H1 (cell line): ENCODE measurements at regions not wholly inside any gene's neighbourhood (a gene's known extent, or its start where the extent isn't known, plus 50 kb on each side); places are given as distances from the start of the nearest gene placed in this dataset.

Source experiments
- CTCF ChIA-PET: fragments of 300-600 bp; sonication (Branson Sonifier 250); formaldehyde crosslinking; loops from one replicate; lab custom pipeline; 2021; ENCODE audit not compliant: partially characterized antibody; lab: Charles Lee
- POLR2A ChIA-PET: fragments of 300-600 bp; sonication (Branson Sonifier 250); formaldehyde crosslinking; loops from one replicate; lab custom pipeline; 2021; ENCODE audit warnings: inconsistent platforms; ENCODE audit not compliant: partially characterized antibody; lab: Charles Lee
- DNase-seq, 2 experiments: peaks; one replicate each; pipeline versions ENCODE4 v3.0.0 to v3.0.0-alpha.2; 2010 to 2022; ENCODE audit warnings: low spot score in 2 of 2, low read depth in 1 of 2, mixed read lengths in 1 of 2
- FAIRE-seq: peaks from 2 replicates; lab custom pipeline; 2011; peaks lifted over from hg19 to GRCh38; lab: Jason Lieb, UNC
- H2AFZ ChIP-seq: 2 replicates; pipeline ENCODE4 v1.8.1; 2012; ENCODE audit warnings: low read length, inconsistent platforms
- H2AK5ac ChIP-seq: 2 replicates; pipeline ENCODE4 v1.6.1; 2013; ENCODE audit warnings: low read depth, low read length
- H2BK120ac ChIP-seq: replicated peaks from 2 replicates; pipeline ENCODE3; 2013; ENCODE audit warnings: low read depth, low read length, inconsistent platforms
- H2BK12ac ChIP-seq: 2 replicates; pipeline ENCODE4 v1.6.1; 2013; ENCODE audit warnings: low read depth, low read length
- H2BK15ac ChIP-seq: 2 replicates; pipeline ENCODE4 v1.6.1; 2013; ENCODE audit warnings: low read length
- H2BK20ac ChIP-seq: 2 replicates; pipeline ENCODE4 v1.6.1; 2013; ENCODE audit warnings: low read length
- H2BK5ac ChIP-seq: 2 replicates; pipeline ENCODE4 v1.6.1; 2013; ENCODE audit warnings: low read depth, low read length
- H3K14ac ChIP-seq: 2 replicates; pipeline ENCODE4 v1.6.1; 2013; ENCODE audit warnings: inconsistent platforms; ENCODE audit not compliant: insufficient read length
- H3K18ac ChIP-seq: 2 replicates; pipeline ENCODE4 v1.6.1; 2013; ENCODE audit warnings: low read length; ENCODE audit errors: extremely low read depth
- H3K23ac ChIP-seq: 2 replicates; pipeline ENCODE4 v1.6.1; 2013; ENCODE audit warnings: inconsistent platforms; ENCODE audit not compliant: insufficient read length
- H3K23me2 ChIP-seq: 2 replicates; pipeline ENCODE4 v1.6.1; 2013; ENCODE audit warnings: low read depth, low read length
- H3K27ac ChIP-seq: 2 replicates; pipeline ENCODE4 v1.6.1; 2011; ENCODE audit warnings: low read depth, low read length, inconsistent platforms
- H3K27me3 ChIP-seq, 4 experiments: replicated peaks in 1 of 4; 1 replicate in 1 of 4; 2 replicates in 3 of 4; pipeline versions ENCODE4 v1.6.1 to v1.8.1; 2011 to 2013; ENCODE audit warnings: low read length in 3 of 4, mild to moderate bottlenecking in 3 of 4, inconsistent platforms in 2 of 4, mixed read lengths in 2 of 4, moderate library complexity in 1 of 4; ENCODE audit not compliant: control insufficient read depth in 3 of 4, insufficient read depth in 3 of 4; ENCODE audit errors: extremely low read depth in 1 of 4
- H3K36me3 ChIP-seq, 4 experiments: 2 replicates each; pipeline versions ENCODE4 v1.6.1 to v1.8.1; 2011 to 2013; ENCODE audit warnings: mild to moderate bottlenecking in 4 of 4, low read length in 3 of 4, moderate library complexity in 2 of 4, control low read depth in 1 of 4, inconsistent platforms in 1 of 4; ENCODE audit not compliant: insufficient read depth in 4 of 4, control insufficient read depth in 2 of 4
- H3K4ac ChIP-seq: replicated peaks from 2 replicates; pipeline ENCODE3; 2013; ENCODE audit warnings: low read length, low read depth, mixed read lengths, inconsistent platforms; ENCODE audit not compliant: insufficient read length
- H3K4me1 ChIP-seq, 4 experiments: replicated peaks in 1 of 4; 1 replicate in 1 of 4; 2 replicates in 3 of 4; pipeline versions ENCODE4 v1.6.1 to v1.8.1; 2011 to 2013; ENCODE audit warnings: low read length in 3 of 4, inconsistent platforms in 2 of 4, mixed read lengths in 1 of 4; ENCODE audit not compliant: insufficient read depth in 4 of 4, control insufficient read depth in 3 of 4
- H3K4me2 ChIP-seq, 2 experiments: 2 replicates each; pipeline versions ENCODE4 v1.6.1 to v1.8.1; 2011 to 2013; ENCODE audit warnings: low read depth in 2 of 2, low read length in 2 of 2, control low read depth in 1 of 2, inconsistent platforms in 1 of 2, mild to moderate bottlenecking in 1 of 2; ENCODE audit not compliant: insufficient read depth in 1 of 2
- H3K4me3 ChIP-seq, 4 experiments: fragments of 200-600, 300-600 bp in 1 of 4; sonication (generic), shearing (Covaris generic), sonication (Bioruptor Twin) in 1 of 4; 2 replicates each; pipeline versions ENCODE4 v1.5.1 to v1.8.1; 2011 to 2016; ENCODE audit warnings: low read length in 4 of 4, low read depth in 3 of 4, control low read depth in 2 of 4, inconsistent platforms in 2 of 4, mild to moderate bottlenecking in 2 of 4, mixed read lengths in 1 of 4, moderate library complexity in 1 of 4; ENCODE audit not compliant: insufficient read depth in 2 of 4; ENCODE audit errors: extremely low read depth in 1 of 4
- H3K56ac ChIP-seq: replicated peaks from 2 replicates; pipeline ENCODE3; 2013; ENCODE audit warnings: low read depth, mild to moderate bottlenecking, mixed read lengths, low read length, inconsistent platforms; ENCODE audit not compliant: insufficient read length
- H3K79me1 ChIP-seq: 2 replicates; pipeline ENCODE4 v1.6.1; 2013; ENCODE audit warnings: low read depth, low read length, control low read depth
- H3K79me2 ChIP-seq, 2 experiments: 2 replicates each; pipeline versions ENCODE4 v1.6.1 to v1.8.1; 2012 to 2013; ENCODE audit warnings: low read length in 2 of 2, mild to moderate bottlenecking in 2 of 2, inconsistent platforms in 1 of 2; ENCODE audit not compliant: insufficient read depth in 2 of 2, control insufficient read depth in 1 of 2
- H3K9ac ChIP-seq, 4 experiments: replicated peaks in 1 of 4; 1 replicate in 1 of 4; 2 replicates in 3 of 4; pipeline versions ENCODE4 v1.6.1 to v1.8.1; 2011 to 2013; ENCODE audit warnings: low read depth in 3 of 4, low read length in 3 of 4, control low read depth in 2 of 4, mild to moderate bottlenecking in 2 of 4, moderate library complexity in 2 of 4, inconsistent platforms in 1 of 4; ENCODE audit errors: extremely low read depth in 1 of 4
- H3K9me3 ChIP-seq, 2 experiments: 2 replicates each; pipeline versions ENCODE4 v1.6.1 to v1.8.1; 2012 to 2013; ENCODE audit warnings: mild to moderate bottlenecking in 2 of 2, moderate library complexity in 2 of 2, control low read depth in 1 of 2, inconsistent platforms in 1 of 2, low read depth in 1 of 2, low read length in 1 of 2, mixed read lengths in 1 of 2; ENCODE audit not compliant: insufficient read depth in 2 of 2
- H4K20me1 ChIP-seq, 2 experiments: replicated peaks in 1 of 2; 2 replicates each; pipeline versions ENCODE3 to v1.8.1; 2011 to 2013; ENCODE audit warnings: inconsistent platforms in 2 of 2, low read length in 2 of 2, mild to moderate bottlenecking in 1 of 2; ENCODE audit not compliant: insufficient read depth in 2 of 2, control insufficient read depth in 1 of 2
- H4K5ac ChIP-seq: 2 replicates; pipeline ENCODE4 v1.6.1; 2013; ENCODE audit warnings: low read length, low read depth, mixed read lengths, inconsistent platforms; ENCODE audit not compliant: insufficient read length
- H4K8ac ChIP-seq: 2 replicates; pipeline ENCODE4 v1.8.0; 2013; ENCODE audit warnings: mild to moderate bottlenecking, moderate library complexity, low read length, inconsistent platforms; ENCODE audit not compliant: insufficient read depth; ENCODE audit errors: extremely low read depth
- H4K91ac ChIP-seq: replicated peaks from 2 replicates; pipeline ENCODE3; 2013; ENCODE audit warnings: low read length, mixed read lengths, inconsistent platforms; ENCODE audit not compliant: insufficient read length
- JUN ChIP-seq: IDR thresholded peaks from 2 replicates; pipeline ENCODE4 v1.6.1; 2011; ENCODE audit warnings: low read depth, mild to moderate bottlenecking, improper control_type of control experiment, low read length
- MAX ChIP-seq: IDR thresholded peaks from 2 replicates; pipeline ENCODE4 v1.6.1; 2012; ENCODE audit warnings: inconsistent platforms
- POU5F1 ChIP-seq: IDR thresholded peaks from 2 replicates; pipeline ENCODE4 v1.6.1; 2011; ENCODE audit warnings: low read depth, mild to moderate bottlenecking, low read length, moderate library complexity
- SAP30 ChIP-seq: fragments of 300-600 bp; sonication (generic); IDR thresholded peaks from 2 replicates; pipeline ENCODE4 v1.7.1; 2012; ENCODE audit warnings: low read length, moderate library complexity, mild to moderate bottlenecking, inconsistent platforms; ENCODE audit not compliant: insufficient read depth, insufficient replicate concordance
- WGBS, 2 experiments: shearing (Covaris generic) in 1 of 2; methylation state at CpG; one replicate each; pipeline versions ENCODE4 v1.1.6 to v1.1.7; 2013 to 2015; ENCODE audit warnings: low lambda C conversion rate in 2 of 2, mixed read lengths in 2 of 2, inconsistent platforms in 1 of 2, low coverage in 1 of 2, missing lambda C conversion rate in 1 of 2; ENCODE audit not compliant: insufficient replicate concordance in 2 of 2, insufficient coverage in 1 of 2, insufficient read length in 1 of 2; ENCODE audit errors: extremely low coverage in 1 of 2, missing lambda C conversion rate in 1 of 2; 5-methylcytosine and 5-hydroxymethylcytosine counted together

- Histone ChIP-seq H4K5ac (no peak overlapping the region), H3K36me3 (no peaks in the 10 kb centered on the region), H2BK20ac (no peak overlapping the region), H3K9ac (no peak overlapping the region), H3K27me3 (no peaks in the 10 kb centered on the region), H3K79me2 (no peaks in the 10 kb centered on the region), H4K8ac (no peak overlapping the region; the same call in 1 of the 2 replicates), H3K27ac (no peak overlapping the region), H3K14ac (no peak overlapping the region), H2BK12ac (no peak overlapping the region), H4K20me1 (no peaks in the 10 kb centered on the region), H3K23me2 (no peaks in the 10 kb centered on the region), H3K4me1 (peaks cover 0 to 3% (median 0%) of the 10 kb centered on the region in 4 experiments; a peak in 3 of 7 replicates), H3K79me1 (no peaks in the 10 kb centered on the region), H4K91ac (no peak overlapping the region), H3K4ac (no peak overlapping the region), H2BK5ac (no peak overlapping the region), H3K56ac (no peak overlapping the region), H2AFZ (no peak overlapping the region), H2BK15ac (no peak overlapping the region), H3K4me2 (no peak overlapping the region), H3K23ac (no peak overlapping the region), H3K4me3 (no peak overlapping the region), H3K18ac (no peak overlapping the region), H2BK120ac (no peak overlapping the region), H2AK5ac (no peak overlapping the region), H3K9me3 (peaks cover 0 to 3% of the 10 kb centered on the region in 2 experiments; a peak in 2 of 4 replicates)
- DNase-seq, result no peak
- WGBS, 2 experiments, result 87% methylated on average over 9 of the region's 11 CpGs; no CpG with 5 or more reads in 1 of the 2 experiments
- FAIRE-seq, result no peak
- ChIA-PET POLR2A (no interaction called here), CTCF (interaction anchor here (1.8 kb wide), 1 partner anchor 195 kb away, joined by 6 read pairs; no protein-coding TSS in a partner anchor)
- no peak for TF ChIP-seq MAX
- TF ChIP-seq JUN, result no peak
- no peak for TF ChIP-seq SAP30
- no peak for TF ChIP-seq POU5F1
These were observed 101.7 kb downstream of the BMS1 start for GRCh38 chr10:42883993-42884983.
